Skeletal muscle satellite cell (primary cell): ENCODE measurements at regions not wholly inside any gene's neighbourhood (a gene's known extent, or its start where the extent isn't known, plus 50 kb on each side); places are given as distances from the start of the nearest gene placed in this dataset.

ENCODE experiments used
- H3K27me3 ChIP-seq: 2 replicates; pipeline ENCODE4 v1.7.0; 2013; ENCODE audit warnings: low read length; ENCODE audit not compliant: control insufficient read depth, insufficient read depth
- H3K36me3 ChIP-seq: 2 replicates; pipeline ENCODE4 v1.7.0; 2013; ENCODE audit warnings: mild to moderate bottlenecking, control low read depth, low read length; ENCODE audit not compliant: insufficient read depth
- H3K4me1 ChIP-seq: 2 replicates; pipeline ENCODE4 v1.7.0; 2013; ENCODE audit warnings: low read length; ENCODE audit not compliant: control insufficient read depth, insufficient read depth
- H3K4me2 ChIP-seq: 2 replicates; pipeline ENCODE4 v1.7.0; 2013; ENCODE audit warnings: mild to moderate bottlenecking, low read length
- H3K4me3 ChIP-seq: 2 replicates; pipeline ENCODE4 v1.7.0; 2013; ENCODE audit warnings: low read length
- H3K9ac ChIP-seq: 2 replicates; pipeline ENCODE4 v1.7.0; 2013; ENCODE audit warnings: mild to moderate bottlenecking, low read depth, low read length, moderate library complexity
- H3K9me3 ChIP-seq: replicated peaks from 2 replicates; pipeline ENCODE4 v1.7.0; 2013; ENCODE audit warnings: mild to moderate bottlenecking, control low read depth, low read length

DNA sequence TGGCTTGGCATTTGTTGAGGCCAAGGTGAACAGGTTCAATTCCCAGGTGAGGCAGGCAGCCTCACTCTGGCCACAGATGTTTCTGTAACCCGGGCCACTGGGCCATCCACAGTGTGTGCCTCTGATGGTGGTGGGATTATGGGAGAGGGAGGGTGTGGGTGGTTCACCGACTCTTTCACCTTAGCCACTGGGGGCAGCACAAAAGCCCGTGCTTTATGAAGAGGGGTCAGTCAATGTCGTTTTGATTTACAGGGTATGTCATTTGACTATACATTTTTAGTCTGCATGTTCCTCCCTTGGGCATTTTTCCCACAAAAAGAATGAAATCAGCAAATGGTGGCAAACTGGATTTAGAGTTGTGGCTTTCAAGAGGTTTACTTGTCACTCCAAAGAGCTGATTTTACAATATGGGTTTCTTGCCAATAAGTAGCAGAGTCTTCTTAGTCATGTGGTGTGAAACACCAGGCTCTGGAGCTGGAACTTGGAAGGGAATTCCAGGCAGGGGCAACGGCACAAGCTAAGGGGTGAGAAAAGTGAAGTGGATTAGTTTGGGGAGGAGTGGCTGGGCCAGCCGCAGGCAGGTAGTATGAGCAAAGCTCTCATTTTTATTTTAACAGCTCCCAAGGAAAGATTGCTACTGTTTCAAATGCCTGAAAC lies 217.8 kb upstream of the ZBED5 start:
- H3K9me3 ChIP-seq: no peaks in the 10 kb centered on the region
- H3K4me1 ChIP-seq: no peaks in the 10 kb centered on the region
- H3K9ac ChIP-seq: no peak overlapping the region
- no peak overlapping the region for H3K4me2 ChIP-seq
- H3K36me3 ChIP-seq: no peaks in the 10 kb centered on the region
- H3K4me3 ChIP-seq: no peak overlapping the region
- H3K27me3 ChIP-seq: peaks cover 80% of the 10 kb centered on the region

GRCh38 chr11:11074686-11075335 lies 217.0 kb upstream of the ZBED5 start:
- Histone ChIP-seq H3K27me3 (peaks cover 80% of the 10 kb centered on the region), H3K4me3 (no peak overlapping the region), H3K9ac (no peak overlapping the region), H3K4me1 (no peaks in the 10 kb centered on the region), H3K36me3 (no peaks in the 10 kb centered on the region), H3K4me2 (no peak overlapping the region), H3K9me3 (no peaks in the 10 kb centered on the region)

- Histone ChIP-seq H3K4me3 (no peak overlapping the region), H3K27me3 (peaks cover 81% of the 10 kb centered on the region), H3K9ac (no peak overlapping the region), H3K9me3 (no peaks in the 10 kb centered on the region), H3K36me3 (no peaks in the 10 kb centered on the region), H3K4me1 (no peaks in the 10 kb centered on the region), H3K4me2 (no peak overlapping the region)
Measured at GRCh38 chr11:11073996-11074395, 216.1 kb upstream of the ZBED5 start.

DNA sequence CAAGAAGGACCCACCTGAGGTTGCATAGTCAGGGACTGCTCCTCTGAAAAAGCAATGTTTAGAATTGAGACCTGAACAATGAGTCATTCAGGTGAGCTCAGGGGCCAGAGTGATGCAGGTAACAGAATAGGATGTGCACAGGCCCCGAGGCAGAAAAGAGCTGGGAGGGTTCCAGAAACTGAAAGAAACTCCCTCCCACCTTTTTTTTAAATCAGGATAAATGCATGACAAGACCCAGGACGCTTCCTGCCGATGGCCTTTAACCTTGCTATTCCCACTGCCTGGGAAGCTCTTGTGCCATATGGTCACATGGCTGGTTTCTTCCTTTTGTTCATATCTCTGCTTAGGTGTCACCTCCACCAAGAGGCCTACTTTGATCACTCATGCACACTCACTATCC lies 214.2 kb upstream of the ZBED5 start:
- no peak overlapping the region for H3K4me2 ChIP-seq
- H3K27me3 ChIP-seq: peaks cover 75% of the 10 kb centered on the region
- H3K9me3 ChIP-seq: no peaks in the 10 kb centered on the region
- no peak overlapping the region for H3K9ac ChIP-seq
- no peak overlapping the region for H3K4me3 ChIP-seq
- no peaks in the 10 kb centered on the region for H3K4me1 ChIP-seq
- H3K36me3 ChIP-seq: no peaks in the 10 kb centered on the region

DNA sequence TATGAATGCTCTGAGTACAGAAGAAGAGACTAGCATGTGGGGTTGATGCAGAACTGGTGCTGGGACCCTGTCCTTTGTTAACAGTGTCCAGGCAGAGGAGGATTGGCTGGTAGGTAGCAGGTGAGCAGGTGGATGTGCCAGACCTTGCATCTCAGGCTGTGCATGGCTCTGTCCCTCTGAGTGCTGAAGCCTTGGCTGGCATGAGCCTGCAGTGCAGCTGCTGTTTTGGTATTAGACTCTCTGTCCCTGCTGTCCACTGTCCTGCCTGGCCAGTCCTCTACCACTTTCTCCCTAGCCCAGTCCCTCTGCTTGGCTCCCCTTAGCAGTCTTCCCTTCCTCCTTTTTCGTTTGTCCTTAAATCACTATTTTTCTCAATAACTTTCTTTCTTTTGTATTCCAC lies 213.6 kb upstream of the ZBED5 start:
- Histone ChIP-seq H3K36me3 (no peaks in the 10 kb centered on the region), H3K9ac (no peak overlapping the region), H3K4me3 (no peak overlapping the region), H3K4me2 (no peak overlapping the region), H3K9me3 (no peaks in the 10 kb centered on the region), H3K4me1 (no peaks in the 10 kb centered on the region), H3K27me3 (peaks cover 81% of the 10 kb centered on the region)

DNA sequence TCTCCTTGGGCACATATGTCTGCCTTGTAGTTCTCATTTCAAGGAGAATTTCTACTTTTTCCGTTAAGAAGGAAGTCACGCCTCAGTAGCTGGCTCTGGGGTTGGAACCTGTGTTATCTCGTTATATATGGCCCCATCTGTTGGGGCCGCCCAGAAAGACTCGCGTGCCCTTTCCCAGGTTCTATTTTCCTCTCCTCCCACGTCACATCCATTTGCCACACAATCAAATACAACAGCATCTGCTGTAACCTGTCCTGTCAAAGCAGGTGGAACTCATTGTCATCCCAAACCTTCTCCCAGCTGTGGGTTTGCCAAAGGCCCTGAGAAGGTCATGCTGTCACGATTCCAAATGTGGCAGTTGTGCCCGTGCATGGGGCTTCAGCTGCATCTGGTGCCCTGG lies 213.1 kb upstream of the ZBED5 start:
- Histone ChIP-seq H3K36me3 (no peaks in the 10 kb centered on the region), H3K9ac (no peak overlapping the region), H3K4me2 (no peak overlapping the region), H3K9me3 (no peaks in the 10 kb centered on the region), H3K4me1 (no peaks in the 10 kb centered on the region), H3K4me3 (no peak overlapping the region), H3K27me3 (peaks cover 81% of the 10 kb centered on the region)

GRCh38 chr11:11069841-11070835 lies 212.3 kb upstream of the ZBED5 start:
- Histone ChIP-seq H3K4me3 (no peak overlapping the region), H3K27me3 (peaks cover 81% of the 10 kb centered on the region)

DNA sequence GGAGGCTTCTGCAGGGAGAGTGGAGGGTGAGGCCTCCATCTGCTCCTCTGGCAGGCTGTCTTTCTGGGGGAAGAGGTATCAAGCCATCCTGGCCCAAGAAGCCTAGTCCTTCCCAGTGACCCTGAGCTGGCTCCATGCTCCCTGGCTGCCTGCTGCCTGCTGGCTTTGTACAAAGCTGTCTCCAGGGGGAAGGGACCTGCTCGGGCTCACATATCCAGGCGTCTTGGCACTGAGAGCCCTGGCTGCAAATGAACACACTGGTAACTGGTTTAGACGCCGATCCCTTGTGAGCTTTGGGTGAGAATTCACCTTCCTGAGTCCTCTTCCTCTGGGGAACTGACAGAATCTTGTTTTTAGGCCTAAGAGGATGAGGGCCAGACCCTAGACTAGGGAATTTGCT lies 210.3 kb upstream of the ZBED5 start:
- Histone ChIP-seq H3K4me2 (no peak overlapping the region), H3K36me3 (no peaks in the 10 kb centered on the region), H3K27me3 (peaks cover 65% of the 10 kb centered on the region), H3K4me1 (no peaks in the 10 kb centered on the region), H3K9ac (no peak overlapping the region), H3K9me3 (no peaks in the 10 kb centered on the region), H3K4me3 (no peak overlapping the region)

More at GRCh38 chr11:11069841-11070835, 212.3 kb upstream of the ZBED5 start:
- no peak overlapping the region for H3K4me2 ChIP-seq
- no peaks in the 10 kb centered on the region for H3K9me3 ChIP-seq
- H3K4me1 ChIP-seq: no peaks in the 10 kb centered on the region
- H3K9ac ChIP-seq: no peak overlapping the region
- H3K36me3 ChIP-seq: no peaks in the 10 kb centered on the region

DNA sequence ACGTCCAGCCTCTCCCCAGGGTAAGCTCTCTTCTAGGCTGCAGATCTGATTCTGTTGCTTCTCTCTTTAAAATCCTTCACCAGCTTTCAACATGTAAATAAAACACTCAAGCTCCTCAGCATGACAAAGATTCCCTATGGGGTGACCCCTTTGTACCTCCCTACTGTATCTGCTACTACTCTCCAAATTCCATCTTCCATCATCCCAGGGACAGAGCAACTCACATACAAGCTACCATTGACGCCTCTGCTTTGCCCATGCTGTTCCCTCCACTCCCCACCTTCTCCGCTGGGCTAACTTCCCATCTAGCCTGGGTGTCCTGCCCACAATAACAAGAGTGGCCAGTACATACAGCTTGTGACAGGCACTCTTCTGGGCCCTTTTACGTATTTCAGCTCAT lies 207.5 kb upstream of the ZBED5 start:
- no peak overlapping the region for H3K4me3 ChIP-seq
- no peaks in the 10 kb centered on the region for H3K36me3 ChIP-seq
- no peaks in the 10 kb centered on the region for H3K4me1 ChIP-seq
- no peak overlapping the region for H3K4me2 ChIP-seq
- H3K9me3 ChIP-seq: no peaks in the 10 kb centered on the region
- H3K27me3 ChIP-seq: peaks cover 58% of the 10 kb centered on the region
- H3K9ac ChIP-seq: no peak overlapping the region

DNA sequence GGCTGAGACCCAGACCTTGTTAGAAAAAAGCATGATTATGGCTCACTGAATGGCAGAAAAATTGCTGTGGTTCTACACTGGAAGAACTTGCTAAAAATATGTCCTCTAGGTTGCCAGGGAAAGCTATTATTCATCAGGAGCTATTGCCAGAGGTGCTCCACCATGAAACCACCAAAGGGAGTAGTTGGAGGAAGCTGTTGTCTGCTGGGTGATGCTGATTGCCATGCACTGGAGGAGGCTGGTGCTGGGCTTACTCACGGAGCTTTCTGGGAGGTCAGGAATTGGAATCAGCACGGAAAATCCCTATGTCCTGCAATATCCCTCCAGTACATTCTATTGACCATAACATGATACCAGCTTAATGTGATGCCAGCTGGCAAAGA lies 199.6 kb upstream of the ZBED5 start:
- H3K9me3 ChIP-seq: no peaks in the 10 kb centered on the region
- H3K9ac ChIP-seq: no peak overlapping the region
- H3K4me1 ChIP-seq: no peaks in the 10 kb centered on the region
- H3K36me3 ChIP-seq: no peaks in the 10 kb centered on the region
- H3K4me3 ChIP-seq: no peak overlapping the region
- H3K27me3 ChIP-seq: peaks cover 23% of the 10 kb centered on the region
- H3K4me2 ChIP-seq: no peak overlapping the region

- H3K4me2 ChIP-seq: no peak overlapping the region
- no peak overlapping the region for H3K4me3 ChIP-seq
- H3K27me3 ChIP-seq: peaks cover 20% of the 10 kb centered on the region
- H3K36me3 ChIP-seq: no peaks in the 10 kb centered on the region
- H3K9me3 ChIP-seq: no peaks in the 10 kb centered on the region
- H3K9ac ChIP-seq: no peak overlapping the region
- no peaks in the 10 kb centered on the region for H3K4me1 ChIP-seq
Measured at GRCh38 chr11:11056749-11057471, 199.1 kb upstream of the ZBED5 start.
